ENCODE measurements at regions not wholly inside any gene's neighbourhood (a gene's known extent, or its start where the extent isn't known, plus 50 kb on each side); places are given as distances from the start of the nearest gene placed in this dataset.

GRCh38 chr5:164680216-164680615 lies 1174.8 kb downstream of the MAT2B start:
- Histone ChIP-seq H3K4me3 (ENCODE audit: low read length) (peak overlapping the region; percentile 47), H3K27ac (ENCODE audit: low read depth, low read length) (no peak overlapping the region), H3K27me3 (ENCODE audit: control insufficient read depth, insufficient read depth, low read length, poor library complexity, severe bottlenecking) (no peaks in the 10 kb centered on the region), H3K9ac (ENCODE audit: extremely low read depth, low read length, poor library complexity, severe bottlenecking) (peak overlapping the region; percentile 13), H3K36me3 (ENCODE audit: control insufficient read depth, insufficient read depth, low read length) (no peaks in the 10 kb centered on the region), H3K4me1 (ENCODE audit: control insufficient read depth, insufficient read depth, low read length) (peaks cover 11% of the 10 kb centered on the region), H3K9me3 (ENCODE audit: control insufficient read depth, low read length) (peaks cover 22% of the 10 kb centered on the region)
- Mint-ChIP-seq H3K27me3 (ENCODE audit: insufficient read depth) (no peaks in the 10 kb centered on the region), H3K36me3 (ENCODE audit: low read depth) (peaks cover 8% of the 10 kb centered on the region), H3K27ac (peak overlapping the region; percentile 94), H3K9me3 (peaks cover 20% of the 10 kb centered on the region), H3K4me3 (peak overlapping the region; percentile 3), H3K4me1 (peaks cover 47% of the 10 kb centered on the region)
- peak; percentile 53 for DNase-seq
- TF ChIP-seq CTCF (conservative IDR thresholded peaks at IDR 0.05), result no peak

GRCh38 chr5:164680812-164681520 lies 1175.5 kb downstream of the MAT2B start:
- Mint-ChIP-seq H3K36me3 (ENCODE audit: low read depth) (peaks cover 8% of the 10 kb centered on the region), H3K27ac (peak overlapping the region; percentile 94), H3K4me1 (peaks cover 45% of the 10 kb centered on the region), H3K4me3 (peak overlapping the region; percentile 3), H3K9me3 (peaks cover 20% of the 10 kb centered on the region), H3K27me3 (ENCODE audit: insufficient read depth) (no peaks in the 10 kb centered on the region)
- WGBS, 2 experiments (ENCODE audit: insufficient coverage in 1 of 2, insufficient read length in 1 of 2), result 57 to 61% methylated on average over 2 to 5 of the region's 5 CpGs
- TF ChIP-seq CTCF (conservative IDR thresholded peaks at IDR 0.05), result no peak
- no peak for DNase-seq
- Histone ChIP-seq H3K4me1 (ENCODE audit: control insufficient read depth, insufficient read depth, low read length) (peaks cover 11% of the 10 kb centered on the region), H3K27me3 (ENCODE audit: control insufficient read depth, insufficient read depth, low read length, poor library complexity, severe bottlenecking) (no peaks in the 10 kb centered on the region), H3K27ac (ENCODE audit: low read depth, low read length) (no peak overlapping the region), H3K36me3 (ENCODE audit: control insufficient read depth, insufficient read depth, low read length) (no peaks in the 10 kb centered on the region), H3K9ac (ENCODE audit: extremely low read depth, low read length, poor library complexity, severe bottlenecking) (peak overlapping the region; percentile 13), H3K4me3 (ENCODE audit: low read length) (peak overlapping the region; percentile 47), H3K9me3 (ENCODE audit: control insufficient read depth, low read length) (peaks cover 22% of the 10 kb centered on the region)

GRCh38 chr5:164687391-164687790 lies 1182.0 kb downstream of the MAT2B start:
- Histone ChIP-seq H3K4me1 (ENCODE audit: control insufficient read depth, insufficient read depth, low read length) (peaks cover 4% of the 10 kb centered on the region), H3K27me3 (ENCODE audit: control insufficient read depth, insufficient read depth, low read length, poor library complexity, severe bottlenecking) (no peaks in the 10 kb centered on the region), H3K9me3 (ENCODE audit: control insufficient read depth, low read length) (no peaks in the 10 kb centered on the region), H3K4me3 (ENCODE audit: low read length) (no peak overlapping the region), H3K9ac (ENCODE audit: extremely low read depth, low read length, poor library complexity, severe bottlenecking) (no peak overlapping the region), H3K27ac (ENCODE audit: low read depth, low read length) (no peak overlapping the region), H3K36me3 (ENCODE audit: control insufficient read depth, insufficient read depth, low read length) (no peaks in the 10 kb centered on the region)
- peaks cover 3% of the 10 kb centered on the region for H3K9me3 Mint-ChIP-seq
- H3K36me3 Mint-ChIP-seq (ENCODE audit: low read depth), result no peaks in the 10 kb centered on the region
- no peak overlapping the region for H3K4me3 Mint-ChIP-seq
- TF ChIP-seq CTCF (conservative IDR thresholded peaks at IDR 0.05), result no peak
- no peak overlapping the region for H3K27ac Mint-ChIP-seq
- H3K27me3 Mint-ChIP-seq (ENCODE audit: insufficient read depth), result no peaks in the 10 kb centered on the region
- peaks cover 23% of the 10 kb centered on the region for H3K4me1 Mint-ChIP-seq
- DNase-seq, result no peak

Measured in endodermal cell (in vitro differentiated cells).